HEK293T (cell line): ENCODE measurements at regions not wholly inside any gene's neighbourhood (a gene's known extent, or its start where the extent isn't known, plus 50 kb on each side); places are given as distances from the start of the nearest gene placed in this dataset.

ENCODE experiments used
- BHLHE40 ChIP-seq: fragments of 450-650 bp; IDR thresholded peaks from 2 replicates; pipeline ENCODE4 v1.6.1; 2016; ENCODE audit warnings: mild to moderate bottlenecking, moderate library complexity, borderline replicate concordance
- CTBP1 ChIP-seq: fragments of 450-650 bp; IDR thresholded peaks from 2 replicates; pipeline ENCODE4 v1.6.1; 2016; ENCODE audit warnings: borderline replicate concordance
- ELF4 ChIP-seq: fragments of 450-650 bp; IDR thresholded peaks from 2 replicates; pipeline ENCODE4 v1.6.1; 2017; ENCODE audit warnings: antibody characterized with exemption
- FOXA1 ChIP-seq: fragments of 450-650 bp; IDR thresholded peaks from 2 replicates; pipeline ENCODE4 v1.6.1; 2016; ENCODE audit warnings: mild to moderate bottlenecking
- FOXK2 ChIP-seq: fragments of 450-650 bp; IDR thresholded peaks from 2 replicates; pipeline ENCODE4 v1.6.1; 2016; ENCODE audit warnings: mild to moderate bottlenecking
- FOXM1 ChIP-seq: fragments of 450-650 bp; IDR thresholded peaks from 2 replicates; pipeline ENCODE4 v1.6.1; 2017; ENCODE audit warnings: mild to moderate bottlenecking, borderline replicate concordance
- HDGF ChIP-seq: fragments of 450-650 bp; IDR thresholded peaks from 2 replicates; pipeline ENCODE4 v1.6.1; 2017; ENCODE audit warnings: antibody characterized with exemption, borderline replicate concordance
- L3MBTL2 ChIP-seq: fragments of 450-650 bp; conservative IDR thresholded peaks from 2 replicates; pipeline ENCODE4 v1.6.1; 2016; ENCODE audit warnings: mild to moderate bottlenecking
- LEF1 ChIP-seq: fragments of 450-650 bp; IDR thresholded peaks from 2 replicates; pipeline ENCODE4 v1.6.1; 2017; ENCODE audit warnings: mild to moderate bottlenecking, borderline replicate concordance
- SP1 ChIP-seq: fragments of 450-650 bp; IDR thresholded peaks from 2 replicates; pipeline ENCODE4 v1.6.1; 2017
- SUZ12 ChIP-seq: fragments of 450-650 bp; IDR thresholded peaks from 2 replicates; pipeline ENCODE4 v1.6.1; 2016; ENCODE audit warnings: mild to moderate bottlenecking
- TARDBP ChIP-seq: fragments of 450-650 bp; IDR thresholded peaks from 2 replicates; pipeline ENCODE4 v1.6.1; 2016
- ZNF384 ChIP-seq: fragments of 450-650 bp; IDR thresholded peaks from 2 replicates; pipeline ENCODE4 v1.6.1; 2016
- TF ChIP-seq, protein P1 (sequence below): fragments of 450-650 bp; IDR thresholded peaks from 2 replicates; pipeline ENCODE4 v1.6.1; 2016

DNA sequence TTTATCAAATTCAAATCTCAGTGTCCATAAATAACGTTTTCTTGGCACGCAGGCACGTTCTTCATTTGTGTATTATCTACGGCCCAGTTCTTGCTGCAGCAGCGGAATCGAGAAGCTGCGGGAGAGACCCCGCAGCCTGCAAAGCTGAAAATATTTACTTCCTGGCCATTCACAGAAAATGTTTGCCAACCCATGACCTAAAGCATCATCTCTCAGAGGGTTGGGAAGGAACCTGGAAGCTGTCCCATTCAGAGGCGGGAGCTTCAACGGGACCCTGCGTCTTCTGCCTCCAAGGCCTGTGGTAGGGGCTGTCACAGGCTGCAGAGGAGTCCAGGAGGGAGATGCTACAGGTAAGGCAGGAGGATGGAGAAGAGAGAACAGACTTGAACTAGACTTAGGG is 319.2 kb downstream of the MN1 start:
- TF ChIP-seq LEF1 = no peak
- TF ChIP-seq SUZ12 = no peak
- no peak for TF ChIP-seq FOXK2
- TF ChIP-seq ELF4 = no peak
- TF ChIP-seq TARDBP = no peak
- TF ChIP-seq, protein P1, sequence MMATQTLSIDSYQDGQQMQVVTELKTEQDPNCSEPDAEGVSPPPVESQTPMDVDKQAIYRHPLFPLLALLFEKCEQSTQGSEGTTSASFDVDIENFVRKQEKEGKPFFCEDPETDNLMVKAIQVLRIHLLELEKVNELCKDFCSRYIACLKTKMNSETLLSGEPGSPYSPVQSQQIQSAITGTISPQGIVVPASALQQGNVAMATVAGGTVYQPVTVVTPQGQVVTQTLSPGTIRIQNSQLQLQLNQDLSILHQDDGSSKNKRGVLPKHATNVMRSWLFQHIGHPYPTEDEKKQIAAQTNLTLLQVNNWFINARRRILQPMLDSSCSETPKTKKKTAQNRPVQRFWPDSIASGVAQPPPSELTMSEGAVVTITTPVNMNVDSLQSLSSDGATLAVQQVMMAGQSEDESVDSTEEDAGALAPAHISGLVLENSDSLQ = no peak
- no peak for TF ChIP-seq HDGF
- TF ChIP-seq FOXM1 = no peak
- TF ChIP-seq ZNF384 = no peak
- TF ChIP-seq SP1 = no peak
- no peak for TF ChIP-seq BHLHE40
- TF ChIP-seq L3MBTL2 = no peak
- TF ChIP-seq FOXA1 = no peak
- TF ChIP-seq CTBP1 = no peak
